Caki2 (cell line): ENCODE measurements at regions not wholly inside any gene's neighbourhood (a gene's known extent, or its start where the extent isn't known, plus 50 kb on each side); places are given as distances from the start of the nearest gene placed in this dataset.
"Not testable (repeated sequence)": the region's sequence is repeated elsewhere in the genome, so short reads cannot be mapped to it uniquely, and the experiment has no call there.

ENCODE experiments used
- DNase-seq: peaks from one replicate; pipeline ENCODE4 v3.0.0-alpha.2; 2015; ENCODE audit warnings: low read depth
- in situ Hi-C: cut with HindIII; loops from 2 replicates; pipeline ENCODE4 v1.10.0; 2016; ENCODE audit warnings: low sequenced_read_pairs, low pct_unique_long_range_greater_than_20kb, mixed read lengths

GRCh38 chr20:53862490-53862889, 207.9 kb downstream of the BCAS1 start:
- DNase-seq, in situ Hi-C loops: not testable (repeated sequence)

DNA sequence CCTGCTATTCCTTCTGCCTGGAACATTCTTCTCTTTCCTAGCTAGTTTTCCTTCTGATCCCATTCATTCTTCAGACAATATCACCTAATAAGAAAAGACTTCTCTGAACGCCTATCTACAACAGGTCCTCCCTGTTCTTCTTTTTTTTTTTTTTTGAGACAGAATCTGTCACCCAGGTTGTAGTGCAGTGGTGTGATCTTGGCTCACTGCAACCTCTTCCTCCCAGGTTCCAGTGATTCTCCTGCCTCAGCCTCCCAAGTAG, 208.3 kb downstream of the BCAS1 start:
- DNase-seq, in situ Hi-C loops: not testable (repeated sequence)

DNA sequence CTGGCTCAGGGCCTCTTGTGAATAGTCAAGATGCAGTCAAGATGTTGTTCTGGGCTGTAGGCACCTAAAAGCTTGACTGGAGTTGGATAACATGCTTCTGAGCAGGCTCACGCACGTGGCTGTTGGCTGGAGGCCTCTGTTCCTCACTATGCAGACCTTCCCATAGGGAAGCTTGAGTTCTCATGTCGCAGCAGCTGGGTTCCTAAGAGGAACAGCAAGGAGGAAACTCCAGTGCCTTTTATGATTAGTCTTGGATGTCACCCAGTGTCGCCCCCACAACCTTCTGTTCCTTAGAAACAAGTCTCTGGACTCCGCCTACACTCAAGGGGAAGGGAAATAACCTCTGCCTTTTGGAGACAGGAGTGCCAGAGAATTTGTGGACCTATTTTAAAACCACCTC, 210.7 kb downstream of the BCAS1 start:
- in situ Hi-C loops, result no loop called here
- no peak for DNase-seq

GRCh38 chr20:53859009-53859408, 211.4 kb downstream of the BCAS1 start:
- in situ Hi-C loops, DNase-seq: not testable (repeated sequence)

GRCh38 chr20:53858516-53858915, 211.9 kb downstream of the BCAS1 start:
- DNase-seq, in situ Hi-C loops: not testable (repeated sequence)

GRCh38 chr20:53857723-53858236, 212.6 kb downstream of the BCAS1 start:
- in situ Hi-C loops, result no loop called here
- DNase-seq, result no peak

GRCh38 chr20:53856300-53857295, 213.8 kb downstream of the BCAS1 start:
- DNase-seq, result no peak
- in situ Hi-C loops, result no loop called here

DNA sequence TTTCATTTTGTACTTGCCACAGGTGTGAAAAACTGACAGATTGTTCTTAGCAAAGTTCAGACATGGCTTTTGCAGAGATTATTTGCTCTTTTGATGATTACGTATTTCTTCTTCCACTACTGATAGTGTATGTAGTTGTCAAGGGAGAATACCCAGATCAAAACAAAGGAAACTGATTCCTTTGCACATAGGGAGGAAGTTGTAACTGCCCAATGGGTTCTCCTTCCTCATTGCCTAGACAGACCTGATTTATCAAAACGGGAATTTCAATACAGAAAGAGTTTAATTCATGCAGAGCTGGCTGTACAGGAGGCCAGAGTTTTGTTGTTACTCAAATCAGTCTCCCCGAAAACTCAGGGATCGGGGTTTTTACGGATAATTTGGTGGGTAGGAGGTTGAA, 214.7 kb downstream of the BCAS1 start:
- no peak for DNase-seq
- in situ Hi-C loops, result no loop called here

DNA sequence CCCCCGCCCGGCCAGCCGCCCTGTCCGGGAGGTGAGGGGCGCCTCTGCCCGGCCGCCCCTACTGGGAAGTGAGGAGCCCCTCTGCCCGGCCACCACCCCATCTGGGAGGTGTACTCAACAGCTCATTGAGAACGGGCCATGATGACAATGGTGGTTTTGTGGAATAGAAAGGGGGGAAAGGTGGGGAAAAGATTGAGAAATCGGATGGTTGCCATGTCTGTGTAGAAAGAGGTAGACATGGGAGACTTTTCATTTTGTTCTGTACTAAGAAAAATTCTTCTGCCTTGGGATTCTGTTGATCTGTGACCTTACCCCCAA, 215.8 kb downstream of the BCAS1 start:
- in situ Hi-C loops, DNase-seq: not testable (repeated sequence)

GRCh38 chr20:53853111-53853713, 217.2 kb downstream of the BCAS1 start:
- no peak for DNase-seq
- in situ Hi-C loops, result no loop called here

- DNase-seq, result no peak
- in situ Hi-C loops, result no loop called here
Measured at GRCh38 chr20:53852691-53853090, 217.7 kb downstream of the BCAS1 start.

- DNase-seq, result no peak
- in situ Hi-C loops, result no loop called here
Measured at GRCh38 chr20:53852014-53852413, 218.4 kb downstream of the BCAS1 start.

GRCh38 chr20:53850319-53850718, 220.1 kb downstream of the BCAS1 start:
- in situ Hi-C loops, result no loop called here

DNA sequence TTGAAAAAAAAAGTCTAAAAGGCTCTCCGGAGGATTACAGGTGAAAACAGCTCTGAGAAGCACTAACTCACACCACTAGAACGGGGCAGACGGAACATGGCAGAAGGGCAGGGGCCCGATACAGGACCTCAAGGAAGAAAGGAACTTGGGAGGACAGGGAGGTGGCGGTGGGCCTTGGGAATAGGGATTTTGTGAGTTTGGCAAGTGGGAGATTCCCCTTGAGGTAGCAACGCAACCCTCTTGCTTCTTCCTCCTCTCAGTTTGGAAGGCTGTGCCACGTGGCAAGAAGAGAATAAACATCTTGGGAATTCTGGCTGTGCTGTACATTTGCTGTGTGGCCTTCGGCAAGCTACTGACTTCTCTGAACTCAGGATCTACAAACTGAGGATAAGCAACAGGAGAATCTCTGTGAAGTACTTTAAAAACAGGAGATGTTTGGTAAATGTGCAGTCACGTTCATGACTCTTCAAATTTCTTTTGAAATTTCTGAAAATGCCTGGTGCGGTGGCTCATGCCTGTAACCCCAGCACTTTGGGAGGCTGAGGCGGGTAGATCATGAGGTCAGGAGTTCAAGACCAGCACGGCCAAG, 220.8 kb downstream of the BCAS1 start:
- DNase-seq, result no peak
- in situ Hi-C loops, result no loop called here

More at GRCh38 chr20:53850319-53850718, 220.1 kb downstream of the BCAS1 start:
- DNase-seq, result no peak

DNA sequence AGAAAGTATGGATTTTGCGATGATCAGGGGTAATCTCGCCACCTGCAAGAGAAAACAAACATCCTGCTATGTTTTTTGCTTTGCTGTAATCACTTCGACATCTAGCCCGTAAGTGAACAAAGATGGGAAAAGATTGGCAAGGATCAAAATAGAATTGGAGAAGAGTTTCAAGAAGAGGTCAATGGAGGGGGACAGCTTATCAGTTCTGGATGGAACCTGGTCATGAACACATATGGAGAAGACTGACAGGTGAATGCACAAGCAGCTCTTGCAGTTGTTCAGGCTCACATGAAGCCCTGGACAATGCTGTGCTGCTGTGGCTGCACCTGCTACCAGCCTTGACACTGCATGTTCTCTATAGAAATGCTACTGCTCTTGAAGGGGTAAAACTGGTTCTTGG, 222.1 kb downstream of the BCAS1 start:
- in situ Hi-C loops, result no loop called here
- no peak for DNase-seq

DNA sequence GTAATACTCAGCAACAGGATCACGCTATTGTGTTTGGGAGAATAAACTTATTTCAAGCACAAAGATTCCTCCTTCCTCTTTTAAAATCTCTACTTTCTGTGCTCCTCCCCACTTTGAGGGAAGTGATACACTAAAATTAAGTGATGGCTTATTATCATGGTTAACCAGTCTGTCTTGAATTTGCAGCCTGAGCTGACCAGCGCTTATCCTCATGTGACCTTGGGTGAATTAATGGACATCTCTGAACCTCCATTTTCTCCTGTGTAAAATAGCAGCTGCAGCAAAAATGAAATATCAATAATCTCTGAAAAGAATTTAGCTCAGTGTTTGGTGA, 222.6 kb downstream of the BCAS1 start:
- DNase-seq, result no peak
- in situ Hi-C loops, result no loop called here

- DNase-seq, result no peak
- in situ Hi-C loops, result no loop called here
Measured at GRCh38 chr20:53847139-53847836, 223.1 kb downstream of the BCAS1 start.

- DNase-seq, result no peak
- in situ Hi-C loops, result no loop called here
Measured at GRCh38 chr20:53846640-53847039, 223.8 kb downstream of the BCAS1 start.

DNA sequence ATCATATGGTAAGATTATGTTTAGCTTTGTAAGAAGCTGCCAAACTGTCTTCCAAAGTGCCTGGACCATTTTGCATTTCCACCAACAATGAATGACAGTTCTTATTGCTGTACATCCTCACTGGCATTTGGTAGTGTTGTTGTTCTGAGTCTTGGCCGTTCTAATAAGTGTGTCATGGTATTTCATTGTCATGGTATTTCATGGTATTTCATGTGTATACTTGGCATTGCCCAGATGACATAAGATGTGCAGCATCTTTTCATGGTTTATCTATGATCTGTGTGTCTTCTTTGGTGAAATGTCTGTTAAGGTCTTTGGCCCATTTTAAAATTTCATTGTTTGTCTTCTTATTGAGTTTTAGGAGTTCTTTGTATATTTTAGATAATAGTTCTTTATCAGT, 224.4 kb downstream of the BCAS1 start:
- in situ Hi-C loops, result no loop called here
- no peak for DNase-seq
